ENCODE measurements at regions not wholly inside any gene's neighbourhood (a gene's known extent, or its start where the extent isn't known, plus 50 kb on each side); places are given as distances from the start of the nearest gene placed in this dataset.

- Histone ChIP-seq H3K4me3 (no peak overlapping the region), H3K27me3 (replicated peaks; ENCODE audit: insufficient read depth) (no peaks in the 10 kb centered on the region), H3K4me1 (ENCODE audit: control insufficient read depth in 1 of 2, low read depth in 2 of 2) (no peaks in the 10 kb centered on the region), H3K27ac (no peak overlapping the region), H3K36me3 (no peaks in the 10 kb centered on the region), H3K9me3 (no peaks in the 10 kb centered on the region)
- DNase-seq (ENCODE audit: low spot score), result no peak
- TF ChIP-seq, protein P1, sequence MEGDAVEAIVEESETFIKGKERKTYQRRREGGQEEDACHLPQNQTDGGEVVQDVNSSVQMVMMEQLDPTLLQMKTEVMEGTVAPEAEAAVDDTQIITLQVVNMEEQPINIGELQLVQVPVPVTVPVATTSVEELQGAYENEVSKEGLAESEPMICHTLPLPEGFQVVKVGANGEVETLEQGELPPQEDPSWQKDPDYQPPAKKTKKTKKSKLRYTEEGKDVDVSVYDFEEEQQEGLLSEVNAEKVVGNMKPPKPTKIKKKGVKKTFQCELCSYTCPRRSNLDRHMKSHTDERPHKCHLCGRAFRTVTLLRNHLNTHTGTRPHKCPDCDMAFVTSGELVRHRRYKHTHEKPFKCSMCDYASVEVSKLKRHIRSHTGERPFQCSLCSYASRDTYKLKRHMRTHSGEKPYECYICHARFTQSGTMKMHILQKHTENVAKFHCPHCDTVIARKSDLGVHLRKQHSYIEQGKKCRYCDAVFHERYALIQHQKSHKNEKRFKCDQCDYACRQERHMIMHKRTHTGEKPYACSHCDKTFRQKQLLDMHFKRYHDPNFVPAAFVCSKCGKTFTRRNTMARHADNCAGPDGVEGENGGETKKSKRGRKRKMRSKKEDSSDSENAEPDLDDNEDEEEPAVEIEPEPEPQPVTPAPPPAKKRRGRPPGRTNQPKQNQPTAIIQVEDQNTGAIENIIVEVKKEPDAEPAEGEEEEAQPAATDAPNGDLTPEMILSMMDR (IDR thresholded peaks at IDR 0.05), result no peak
- ATAC-seq (ENCODE audit: insufficient number of reproducible peaks, low FRiP score, low read depth), result no peak
Observed at GRCh38 chr3:94965867-94966475, 903.1 kb downstream of the NSUN3 start.

DNA sequence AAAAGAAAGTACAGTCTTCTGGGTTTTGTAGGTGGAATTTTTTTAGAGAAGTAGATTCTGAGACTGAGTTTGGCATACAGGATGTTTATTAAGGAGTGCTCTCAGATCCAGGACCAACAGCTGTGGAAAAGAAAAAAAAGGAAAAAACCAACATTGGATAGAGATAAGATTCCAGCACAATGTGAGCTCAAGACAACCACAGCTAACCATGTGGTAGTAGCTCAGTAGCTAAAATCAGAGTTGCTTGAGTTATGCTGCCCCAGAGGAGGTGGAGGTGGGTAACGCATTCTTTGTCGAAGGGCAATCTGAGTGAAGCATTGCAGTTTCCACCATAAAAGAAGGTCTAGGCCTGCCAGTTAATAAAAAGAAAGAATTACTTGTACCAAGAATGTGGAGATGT, 904.3 kb downstream of the NSUN3 start:
- Histone ChIP-seq H3K36me3 (no peaks in the 10 kb centered on the region), H3K4me1 (ENCODE audit: control insufficient read depth in 1 of 2, low read depth in 2 of 2) (no peaks in the 10 kb centered on the region), H3K27me3 (replicated peaks; ENCODE audit: insufficient read depth) (no peaks in the 10 kb centered on the region), H3K9me3 (no peaks in the 10 kb centered on the region), H3K27ac (no peak overlapping the region), H3K4me3 (no peak overlapping the region)
- TF ChIP-seq, protein P1 (IDR thresholded peaks at IDR 0.05), result no peak
- no peak for ATAC-seq (ENCODE audit: insufficient number of reproducible peaks, low FRiP score, low read depth)
- no peak for DNase-seq (ENCODE audit: low spot score)

- Histone ChIP-seq H3K27ac (no peak overlapping the region), H3K27me3 (replicated peaks; ENCODE audit: insufficient read depth) (no peaks in the 10 kb centered on the region), H3K4me1 (ENCODE audit: control insufficient read depth in 1 of 2, low read depth in 2 of 2) (no peaks in the 10 kb centered on the region), H3K36me3 (no peaks in the 10 kb centered on the region), H3K4me3 (no peak overlapping the region), H3K9me3 (no peaks in the 10 kb centered on the region)
- TF ChIP-seq, protein P1 (IDR thresholded peaks at IDR 0.05), result no peak
- no peak for ATAC-seq (ENCODE audit: insufficient number of reproducible peaks, low FRiP score, low read depth)
- no peak for DNase-seq (ENCODE audit: low spot score)
Observed at GRCh38 chr3:94968519-94968918, 905.7 kb downstream of the NSUN3 start.

DNA sequence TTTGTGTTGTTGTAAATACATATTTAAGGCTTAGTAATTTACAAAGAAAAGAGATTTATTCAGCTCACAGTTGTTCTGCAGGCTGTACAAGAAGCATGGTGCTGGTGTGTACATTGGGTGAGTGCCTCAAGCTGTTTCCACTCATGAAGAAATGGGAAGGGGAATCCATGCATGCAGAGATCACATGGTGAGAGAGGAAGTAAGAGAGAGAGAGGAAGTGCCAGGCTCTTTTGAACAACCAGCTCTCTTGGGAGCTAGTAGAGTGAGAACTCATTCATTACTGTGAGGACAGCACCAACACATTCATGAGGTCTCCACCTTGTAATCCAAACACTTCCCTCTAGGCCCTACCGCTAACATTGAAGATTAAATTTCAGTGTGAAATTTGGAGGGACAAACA, 909.2 kb downstream of the NSUN3 start:
- Histone ChIP-seq H3K27me3 (replicated peaks; ENCODE audit: insufficient read depth) (no peaks in the 10 kb centered on the region), H3K9me3 (no peaks in the 10 kb centered on the region), H3K36me3 (no peaks in the 10 kb centered on the region), H3K4me1 (ENCODE audit: control insufficient read depth in 1 of 2, low read depth in 2 of 2) (no peaks in the 10 kb centered on the region), H3K27ac (no peak overlapping the region), H3K4me3 (no peak overlapping the region)
- ATAC-seq (ENCODE audit: insufficient number of reproducible peaks, low FRiP score, low read depth), result no peak
- TF ChIP-seq, protein P1 (IDR thresholded peaks at IDR 0.05), result no peak
- no peak for DNase-seq (ENCODE audit: low spot score)

DNA sequence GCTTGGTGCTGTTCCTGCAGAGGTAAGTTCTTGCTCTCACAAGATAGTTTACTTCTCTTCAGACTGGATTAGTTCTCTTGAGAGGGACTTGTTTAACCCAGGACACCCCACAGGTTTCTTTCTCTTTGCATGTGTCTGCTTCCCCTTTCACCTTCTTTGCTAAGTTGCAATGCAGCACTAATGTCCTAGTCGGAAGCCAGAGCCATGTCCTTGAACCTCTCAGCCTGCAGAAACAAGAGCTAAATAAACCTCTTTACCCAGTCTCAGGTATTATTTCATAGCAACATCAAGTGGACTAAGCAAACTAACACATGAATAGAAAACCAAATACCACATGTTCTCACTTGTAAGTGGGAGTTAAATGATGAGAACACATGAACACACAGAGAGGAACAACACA, 915.2 kb downstream of the NSUN3 start:
- no peaks in the 10 kb centered on the region for H3K9me3 ChIP-seq
- no peak overlapping the region for H3K4me3 ChIP-seq
- TF ChIP-seq, protein P1 (IDR thresholded peaks at IDR 0.05), result no peak
- no peaks in the 10 kb centered on the region for H3K36me3 ChIP-seq
- DNase-seq (ENCODE audit: low spot score) (no peak), ATAC-seq (ENCODE audit: insufficient number of reproducible peaks, low FRiP score, low read depth) (no peak)
- H3K27ac ChIP-seq, result no peak overlapping the region
- no peaks in the 10 kb centered on the region for H3K27me3 ChIP-seq (replicated peaks; ENCODE audit: insufficient read depth)
- no peaks in the 10 kb centered on the region for H3K4me1 ChIP-seq (ENCODE audit: control insufficient read depth in 1 of 2, low read depth in 2 of 2)
